Activated CD4-positive, alpha-beta T cell treated with anti-CD3 and anti-CD28 coated beads for 48 hours (primary cell): ENCODE measurements at regions not wholly inside any gene's neighbourhood (a gene's known extent, or its start where the extent isn't known, plus 50 kb on each side); places are given as distances from the start of the nearest gene placed in this dataset.
A peak's percentile ranks its signal among the peaks of the same experiment; 100 is the strongest.

Experiments used
- DNase-seq: peaks from one replicate; pipeline ENCODE4 v3.0.0-alpha.2; 2020

DNA sequence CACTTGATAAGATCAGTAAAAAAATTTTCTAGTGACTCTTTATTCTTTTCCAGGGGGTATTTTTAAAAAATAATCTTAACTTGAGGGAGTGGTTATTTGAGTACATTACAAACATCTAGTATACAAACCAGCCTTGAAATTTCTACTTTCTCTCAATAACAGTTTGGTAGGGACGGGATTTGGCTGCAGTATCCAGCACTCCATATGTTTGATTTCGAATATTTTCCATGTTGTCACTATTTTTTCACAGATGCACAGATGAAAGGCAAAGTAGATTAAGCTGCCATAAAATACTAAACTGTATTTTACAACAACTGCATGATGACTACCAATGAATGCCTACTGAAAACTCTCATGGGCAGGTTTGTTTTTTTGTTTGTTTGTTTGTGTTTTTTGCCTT lies 225.0 kb downstream of the COX7B2 start:
- no peak for DNase-seq

DNA sequence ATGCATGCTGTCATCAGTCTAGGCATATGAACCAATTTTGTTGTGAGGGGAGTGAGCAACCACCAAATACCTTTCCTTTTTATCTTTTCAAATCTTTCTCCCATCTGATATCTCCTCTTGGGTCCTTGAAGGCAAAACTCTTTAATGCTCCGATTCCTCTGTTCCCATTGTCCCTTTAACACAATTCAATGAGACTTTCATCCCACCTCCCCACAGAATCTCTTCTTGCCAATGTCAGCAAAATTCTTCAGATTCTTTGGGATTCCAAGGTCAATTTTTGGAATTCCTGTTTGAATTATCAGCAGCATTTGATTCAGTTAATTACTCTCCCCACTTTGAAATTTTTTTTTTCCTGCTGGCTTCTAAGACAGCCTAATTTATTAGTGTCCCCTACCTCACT lies 232.7 kb downstream of the COX7B2 start:
- no peak for DNase-seq

DNA sequence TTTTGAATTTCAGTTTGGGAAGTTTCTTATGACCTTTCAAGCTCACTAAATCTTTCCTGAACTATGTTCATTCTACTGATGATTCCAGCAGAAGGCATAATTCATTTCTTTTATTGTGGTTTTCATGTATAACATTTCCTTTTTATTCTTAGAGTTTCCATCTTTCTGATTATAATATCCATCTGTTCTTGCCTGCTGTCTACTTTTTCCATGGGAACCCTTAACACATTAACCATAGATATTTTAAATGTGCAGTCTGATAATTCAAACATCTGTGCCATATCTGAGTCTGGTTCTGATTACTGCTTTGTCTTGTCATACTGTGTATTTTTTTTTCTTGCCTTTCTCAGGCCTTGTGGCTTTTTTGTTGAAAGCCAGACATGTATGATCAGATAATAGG lies 234.7 kb downstream of the COX7B2 start:
- DNase-seq, result no peak

DNA sequence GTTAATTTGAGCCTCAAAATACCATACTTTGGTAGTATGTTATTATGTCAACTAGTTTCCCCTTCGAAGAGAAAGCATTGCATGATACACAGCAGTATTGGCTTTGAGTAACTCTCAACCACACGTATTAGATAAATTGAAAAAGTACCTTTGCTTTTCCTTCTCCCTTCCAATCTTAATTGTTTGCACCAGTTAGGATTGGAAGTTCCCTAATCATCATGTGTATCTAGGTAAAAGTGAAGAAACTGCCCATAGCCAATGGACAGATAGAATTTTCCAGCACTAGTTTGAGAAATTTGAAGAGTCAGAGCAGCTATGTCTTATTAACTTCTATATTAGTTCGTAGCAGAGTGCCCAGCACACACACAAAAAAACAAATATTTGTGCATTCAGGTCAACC lies 241.3 kb downstream of the COX7B2 start:
- DNase-seq, result no peak

DNA sequence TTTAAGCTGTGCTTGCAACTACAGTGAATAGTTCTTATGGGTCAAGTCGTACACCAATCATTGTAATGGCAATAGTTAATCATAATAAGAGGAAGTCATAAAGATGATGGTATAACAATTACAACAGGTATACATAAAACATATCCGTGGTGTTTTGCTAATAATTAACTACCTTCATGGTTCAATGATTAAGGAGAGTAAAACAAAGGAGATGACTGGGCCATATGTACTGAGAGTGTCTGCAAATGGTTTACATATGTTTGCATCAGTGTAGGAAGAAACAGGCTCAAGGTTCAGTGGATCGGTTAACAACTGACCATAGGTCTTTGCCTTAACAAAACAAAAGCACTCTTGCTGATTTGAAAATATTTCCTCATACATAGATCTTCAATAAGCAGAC lies 253.0 kb downstream of the COX7B2 start:
- no peak for DNase-seq

DNA sequence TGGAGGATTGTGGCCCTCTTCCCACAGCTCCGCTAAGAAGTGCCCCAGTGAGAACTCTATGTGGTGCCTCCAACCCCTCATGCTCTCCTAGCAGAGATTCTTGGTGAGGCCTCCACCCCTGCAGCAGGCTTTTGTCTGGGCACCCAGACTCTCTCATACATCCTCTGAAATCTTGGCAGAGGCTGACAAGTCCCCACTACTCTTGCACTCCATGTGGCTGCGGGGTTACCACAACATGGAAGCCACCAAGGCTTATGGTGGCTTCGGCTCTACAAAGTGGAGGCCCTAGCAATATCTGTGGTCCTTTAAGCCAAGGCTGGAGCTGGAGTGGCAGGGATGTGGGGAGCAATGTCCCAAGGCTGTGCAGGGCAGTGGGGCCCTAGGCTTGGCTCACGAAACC lies 255.2 kb downstream of the COX7B2 start:
- DNase-seq, result no peak

DNA sequence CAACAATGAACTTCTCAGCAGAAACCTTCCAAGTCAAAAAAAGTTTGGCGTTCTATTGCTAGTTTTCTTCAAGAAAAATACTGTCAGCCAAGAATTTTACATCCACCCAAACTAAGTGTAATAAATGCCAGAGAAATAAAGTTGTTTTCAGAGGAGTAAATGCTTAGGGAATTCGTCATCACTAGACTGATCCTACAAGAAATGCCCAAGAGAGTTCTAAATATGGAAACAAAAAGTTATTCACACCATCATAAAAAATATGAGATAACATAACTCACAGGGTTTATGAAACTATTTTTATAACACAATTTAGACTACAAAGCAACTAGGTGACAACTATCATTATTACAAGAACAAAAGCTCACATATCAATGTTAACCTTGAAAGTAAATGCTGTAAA lies 259.5 kb upstream of the GABRA2 start:
- no peak for DNase-seq

DNA sequence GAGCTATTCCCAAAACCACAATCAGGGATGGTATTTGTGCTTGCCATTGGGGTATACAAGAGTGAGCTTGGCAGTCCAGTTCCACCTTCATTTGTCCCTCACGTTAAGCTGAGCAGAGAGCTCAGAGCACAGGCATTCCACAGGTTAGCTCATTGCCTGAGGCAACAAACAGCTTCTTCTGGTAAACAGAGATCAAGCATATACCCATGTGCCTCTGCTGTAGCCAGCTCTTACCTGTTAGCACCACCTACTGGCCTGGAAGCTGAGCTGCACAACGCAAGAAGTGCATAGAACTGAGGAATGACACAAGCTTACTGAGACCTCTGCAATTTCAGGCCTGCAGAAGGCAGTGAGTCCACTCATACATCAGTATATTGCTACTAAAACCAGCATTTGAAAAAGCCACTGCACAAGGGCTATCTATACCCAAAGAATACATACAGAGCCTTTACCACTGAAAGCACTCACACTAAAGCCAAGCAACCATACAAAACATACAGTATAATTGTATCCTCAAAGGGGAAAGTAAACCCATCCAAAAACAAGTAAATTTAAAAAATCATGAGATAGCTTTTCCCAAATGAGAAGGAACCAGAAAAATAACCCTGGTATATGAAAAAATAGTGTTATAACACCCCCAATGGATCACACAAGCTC lies 258.3 kb upstream of the GABRA2 start:
- DNase-seq, result peak; percentile 5

DNA sequence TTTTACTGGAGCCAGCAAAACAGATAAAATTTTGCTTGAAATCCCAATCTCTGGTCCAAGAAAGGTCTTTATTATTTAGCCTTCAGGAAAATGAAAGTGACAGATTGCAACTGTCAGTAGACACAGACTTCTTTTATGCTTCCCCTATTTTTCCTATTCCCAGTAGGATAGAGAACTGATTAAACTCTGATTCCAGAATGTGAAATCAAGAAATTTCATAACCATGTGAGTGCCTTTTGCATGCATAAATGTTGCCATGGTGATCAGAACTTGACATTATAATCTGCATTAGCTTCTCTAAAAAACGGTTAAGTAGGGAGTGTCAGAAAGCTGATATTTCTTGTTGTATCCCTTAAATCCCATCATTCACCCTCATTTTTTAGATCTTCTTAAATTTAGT lies 255.2 kb upstream of the GABRA2 start:
- DNase-seq, result no peak
